NB4 (cell line): ENCODE measurements at regions not wholly inside any gene's neighbourhood (a gene's known extent, or its start where the extent isn't known, plus 50 kb on each side); places are given as distances from the start of the nearest gene placed in this dataset.

ENCODE experiments used
- POLR2A ChIP-seq: IDR thresholded peaks from 2 replicates; pipeline ENCODE4 v1.6.1; 2011; ENCODE audit warnings: mild to moderate bottlenecking; ENCODE audit not compliant: insufficient read length; ENCODE audit errors: extremely low read depth
- TF ChIP-seq, protein P1 (sequence below): IDR thresholded peaks from one replicate; pipeline ENCODE4 v1.5.1; 2012; ENCODE audit warnings: low read depth, low read length
- TF ChIP-seq, protein P2 (sequence below): IDR thresholded peaks from 2 replicates; pipeline ENCODE4 v1.6.1; 2011; ENCODE audit warnings: low read depth, low read length

GRCh38 chr3:190193210-190193609 lies 72.5 kb upstream of the P3H2 start:
- TF ChIP-seq, protein P1, sequence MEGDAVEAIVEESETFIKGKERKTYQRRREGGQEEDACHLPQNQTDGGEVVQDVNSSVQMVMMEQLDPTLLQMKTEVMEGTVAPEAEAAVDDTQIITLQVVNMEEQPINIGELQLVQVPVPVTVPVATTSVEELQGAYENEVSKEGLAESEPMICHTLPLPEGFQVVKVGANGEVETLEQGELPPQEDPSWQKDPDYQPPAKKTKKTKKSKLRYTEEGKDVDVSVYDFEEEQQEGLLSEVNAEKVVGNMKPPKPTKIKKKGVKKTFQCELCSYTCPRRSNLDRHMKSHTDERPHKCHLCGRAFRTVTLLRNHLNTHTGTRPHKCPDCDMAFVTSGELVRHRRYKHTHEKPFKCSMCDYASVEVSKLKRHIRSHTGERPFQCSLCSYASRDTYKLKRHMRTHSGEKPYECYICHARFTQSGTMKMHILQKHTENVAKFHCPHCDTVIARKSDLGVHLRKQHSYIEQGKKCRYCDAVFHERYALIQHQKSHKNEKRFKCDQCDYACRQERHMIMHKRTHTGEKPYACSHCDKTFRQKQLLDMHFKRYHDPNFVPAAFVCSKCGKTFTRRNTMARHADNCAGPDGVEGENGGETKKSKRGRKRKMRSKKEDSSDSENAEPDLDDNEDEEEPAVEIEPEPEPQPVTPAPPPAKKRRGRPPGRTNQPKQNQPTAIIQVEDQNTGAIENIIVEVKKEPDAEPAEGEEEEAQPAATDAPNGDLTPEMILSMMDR, result no peak
- TF ChIP-seq POLR2A, result no peak
- TF ChIP-seq, protein P2, sequence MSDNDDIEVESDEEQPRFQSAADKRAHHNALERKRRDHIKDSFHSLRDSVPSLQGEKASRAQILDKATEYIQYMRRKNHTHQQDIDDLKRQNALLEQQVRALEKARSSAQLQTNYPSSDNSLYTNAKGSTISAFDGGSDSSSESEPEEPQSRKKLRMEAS, result no peak
